ENCODE measurements at regions not wholly inside any gene's neighbourhood (a gene's known extent, or its start where the extent isn't known, plus 50 kb on each side); places are given as distances from the start of the nearest gene placed in this dataset.

DNA sequence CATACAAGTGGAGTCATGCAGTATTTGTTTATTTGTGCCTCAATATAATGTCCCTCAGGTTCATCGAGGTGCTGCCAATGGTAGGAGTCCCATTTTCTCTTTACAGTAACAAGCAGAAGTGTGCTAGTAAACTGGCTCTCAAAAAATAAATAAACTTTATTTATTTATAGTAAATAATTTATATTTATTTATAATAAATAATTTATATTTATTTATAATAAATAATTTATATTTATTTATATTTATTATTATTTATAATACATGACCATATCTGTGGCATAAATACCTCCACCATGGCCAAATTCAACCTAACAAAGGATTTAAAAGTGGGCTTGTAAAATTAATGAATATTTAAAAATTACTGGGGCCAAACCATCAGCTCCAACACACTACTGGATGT lies 464.9 kb upstream of the NWD2 start:
- no peak for ATAC-seq
- H3K4me1 ChIP-seq, result no peaks in the 10 kb centered on the region
- TF ChIP-seq POLR2AphosphoS5 (IDR thresholded peaks at IDR 0.05) (no peak), POLR2A (IDR thresholded peaks at IDR 0.05) (no peak), EP300 (IDR thresholded peaks at IDR 0.05) (no peak)
- TF ChIP-seq, protein P1, sequence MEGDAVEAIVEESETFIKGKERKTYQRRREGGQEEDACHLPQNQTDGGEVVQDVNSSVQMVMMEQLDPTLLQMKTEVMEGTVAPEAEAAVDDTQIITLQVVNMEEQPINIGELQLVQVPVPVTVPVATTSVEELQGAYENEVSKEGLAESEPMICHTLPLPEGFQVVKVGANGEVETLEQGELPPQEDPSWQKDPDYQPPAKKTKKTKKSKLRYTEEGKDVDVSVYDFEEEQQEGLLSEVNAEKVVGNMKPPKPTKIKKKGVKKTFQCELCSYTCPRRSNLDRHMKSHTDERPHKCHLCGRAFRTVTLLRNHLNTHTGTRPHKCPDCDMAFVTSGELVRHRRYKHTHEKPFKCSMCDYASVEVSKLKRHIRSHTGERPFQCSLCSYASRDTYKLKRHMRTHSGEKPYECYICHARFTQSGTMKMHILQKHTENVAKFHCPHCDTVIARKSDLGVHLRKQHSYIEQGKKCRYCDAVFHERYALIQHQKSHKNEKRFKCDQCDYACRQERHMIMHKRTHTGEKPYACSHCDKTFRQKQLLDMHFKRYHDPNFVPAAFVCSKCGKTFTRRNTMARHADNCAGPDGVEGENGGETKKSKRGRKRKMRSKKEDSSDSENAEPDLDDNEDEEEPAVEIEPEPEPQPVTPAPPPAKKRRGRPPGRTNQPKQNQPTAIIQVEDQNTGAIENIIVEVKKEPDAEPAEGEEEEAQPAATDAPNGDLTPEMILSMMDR (IDR thresholded peaks at IDR 0.05), result no peak
- H3K4me3 ChIP-seq, result no peak overlapping the region
- no peak overlapping the region for H3K27ac ChIP-seq
- WGBS, 2 donors (ENCODE audit: low coverage in 1 of 2), result 89 to 93% methylated on average over 1 of the region's 1 CpG
- no peaks in the 10 kb centered on the region for H3K27me3 ChIP-seq
- H3K36me3 ChIP-seq, result no peaks in the 10 kb centered on the region
- H3K9me3 ChIP-seq, result no peaks in the 10 kb centered on the region

DNA sequence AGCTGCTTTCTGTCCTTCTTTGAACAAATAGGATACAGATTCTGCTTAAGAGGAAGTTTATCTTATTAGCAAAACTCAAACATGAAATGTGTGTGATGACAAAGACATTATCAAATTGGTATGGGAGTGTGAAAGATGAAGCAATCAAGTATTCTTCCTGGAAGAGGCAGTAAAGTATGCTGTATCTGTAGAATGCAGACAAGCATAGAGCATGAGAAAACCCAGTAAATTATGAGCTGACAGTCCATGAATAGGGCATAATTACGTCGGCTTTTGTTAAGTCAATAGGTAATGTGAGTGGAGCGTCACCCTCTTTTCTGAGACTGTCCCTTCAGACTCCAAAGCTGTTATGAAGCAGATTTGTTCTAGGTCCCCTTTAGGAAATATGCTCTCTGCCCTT lies 458.6 kb upstream of the NWD2 start:
- ATAC-seq, result no peak
- TF ChIP-seq EP300 (IDR thresholded peaks at IDR 0.05), result no peak
- TF ChIP-seq POLR2A (IDR thresholded peaks at IDR 0.05), result no peak
- TF ChIP-seq, protein P1 (IDR thresholded peaks at IDR 0.05), result no peak
- TF ChIP-seq POLR2AphosphoS5 (IDR thresholded peaks at IDR 0.05), result no peak
- no peak overlapping the region for H3K27ac ChIP-seq
- H3K9me3 ChIP-seq, result no peaks in the 10 kb centered on the region
- WGBS, 2 donors (ENCODE audit: low coverage in 1 of 2), result 62 to 67% methylated on average over 3 of the region's 3 CpGs
- no peaks in the 10 kb centered on the region for H3K4me1 ChIP-seq
- H3K27me3 ChIP-seq, result no peaks in the 10 kb centered on the region
- no peaks in the 10 kb centered on the region for H3K36me3 ChIP-seq
- H3K4me3 ChIP-seq, result no peak overlapping the region

DNA sequence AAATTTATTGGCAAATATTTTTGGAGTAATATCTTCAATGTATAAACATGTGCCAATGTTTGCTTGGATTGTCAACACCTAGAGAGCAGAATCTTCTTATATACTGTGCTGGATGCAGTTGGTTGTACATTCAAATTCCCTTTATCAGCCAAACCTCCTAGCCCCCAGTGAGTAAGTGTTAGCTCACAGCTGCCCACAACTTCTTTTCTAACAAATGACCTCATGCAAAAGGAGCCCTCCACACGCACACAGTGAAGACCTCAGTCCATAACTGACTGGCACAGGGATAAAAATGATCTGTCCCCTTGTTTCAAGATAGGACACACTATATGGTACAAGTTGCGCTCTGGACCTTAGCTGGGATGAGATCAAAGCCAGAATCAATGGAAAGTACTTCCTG lies 458.0 kb upstream of the NWD2 start:
- no peak overlapping the region for H3K27ac ChIP-seq
- no peak overlapping the region for H3K4me3 ChIP-seq
- H3K36me3 ChIP-seq, result no peaks in the 10 kb centered on the region
- WGBS, 2 donors (ENCODE audit: low coverage in 1 of 2), result 59% methylated on average over 2 of the region's 2 CpGs; no CpG with 5 or more reads in 1 of the 2 donors
- ATAC-seq, result no peak
- H3K4me1 ChIP-seq, result no peaks in the 10 kb centered on the region
- TF ChIP-seq POLR2AphosphoS5 (IDR thresholded peaks at IDR 0.05), result no peak
- no peak for TF ChIP-seq EP300 (IDR thresholded peaks at IDR 0.05)
- TF ChIP-seq POLR2A (IDR thresholded peaks at IDR 0.05), result no peak
- TF ChIP-seq, protein P1 (IDR thresholded peaks at IDR 0.05), result no peak
- H3K9me3 ChIP-seq, result no peaks in the 10 kb centered on the region
- no peaks in the 10 kb centered on the region for H3K27me3 ChIP-seq

DNA sequence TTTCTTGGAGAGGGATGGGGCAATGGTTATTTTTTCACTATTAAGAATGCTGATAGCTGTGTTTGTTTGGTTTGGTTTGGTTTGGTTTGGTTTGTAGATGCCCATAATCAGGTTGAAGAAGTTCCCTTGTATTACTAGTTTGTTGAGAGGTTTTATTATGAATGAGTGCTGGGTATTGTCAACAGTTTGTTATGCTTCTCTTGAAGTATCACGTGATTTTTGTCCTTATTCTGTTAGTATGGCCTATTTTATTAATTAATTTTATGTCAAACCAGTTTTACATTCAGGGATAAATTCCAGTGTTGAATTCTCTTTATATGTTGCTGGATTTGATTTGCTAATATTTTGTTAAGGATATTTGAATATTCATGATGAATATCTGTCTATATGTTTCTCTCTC lies 449.8 kb upstream of the NWD2 start:
- 50 to 73% methylated on average over 1 of the region's 1 CpG for WGBS, 2 donors (ENCODE audit: low coverage in 1 of 2)
- ATAC-seq, result no peak
- no peaks in the 10 kb centered on the region for H3K36me3 ChIP-seq
- TF ChIP-seq, protein P1 (IDR thresholded peaks at IDR 0.05), result no peak
- TF ChIP-seq POLR2A (IDR thresholded peaks at IDR 0.05) (no peak), POLR2AphosphoS5 (IDR thresholded peaks at IDR 0.05) (no peak), EP300 (IDR thresholded peaks at IDR 0.05) (no peak)
- peaks cover 0 to 12% (median 0%) of the 10 kb centered on the region in 3 donors for H3K9me3 ChIP-seq
- no peak overlapping the region for H3K27ac ChIP-seq
- H3K27me3 ChIP-seq, result no peaks in the 10 kb centered on the region
- no peaks in the 10 kb centered on the region for H3K4me1 ChIP-seq
- H3K4me3 ChIP-seq, result no peak overlapping the region

DNA sequence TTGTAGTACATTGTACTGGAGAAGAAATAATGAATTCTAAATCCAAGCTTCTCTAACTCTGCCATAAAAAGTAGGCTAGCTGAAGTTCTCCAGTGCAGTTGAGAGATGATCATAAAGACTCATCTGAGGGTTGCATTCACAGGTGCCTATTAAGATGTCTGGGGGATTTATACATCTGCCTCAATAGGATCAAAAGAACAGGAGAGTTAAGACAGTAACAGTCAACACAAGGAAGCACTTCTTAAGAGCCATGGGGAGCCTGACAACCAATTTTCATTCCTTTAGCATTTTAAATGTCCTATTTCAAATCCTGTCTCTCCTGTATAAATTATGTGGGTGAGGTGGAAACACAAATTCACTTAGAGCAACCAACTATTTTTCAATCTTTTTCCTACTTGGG lies 432.4 kb upstream of the NWD2 start:
- no peak for TF ChIP-seq POLR2A (IDR thresholded peaks at IDR 0.05)
- TF ChIP-seq EP300 (IDR thresholded peaks at IDR 0.05), result no peak
- TF ChIP-seq, protein P1 (IDR thresholded peaks at IDR 0.05), result no peak
- no peak for TF ChIP-seq POLR2AphosphoS5 (IDR thresholded peaks at IDR 0.05)
- Histone ChIP-seq H3K27me3 (no peaks in the 10 kb centered on the region), H3K4me1 (no peaks in the 10 kb centered on the region), H3K9me3 (no peaks in the 10 kb centered on the region), H3K36me3 (no peaks in the 10 kb centered on the region), H3K27ac (no peak overlapping the region), H3K4me3 (no peak overlapping the region)
- ATAC-seq, result no peak
